ENCODE measurements at regions not wholly inside any gene's neighbourhood (a gene's known extent, or its start where the extent isn't known, plus 50 kb on each side); places are given as distances from the start of the nearest gene placed in this dataset.

DNA sequence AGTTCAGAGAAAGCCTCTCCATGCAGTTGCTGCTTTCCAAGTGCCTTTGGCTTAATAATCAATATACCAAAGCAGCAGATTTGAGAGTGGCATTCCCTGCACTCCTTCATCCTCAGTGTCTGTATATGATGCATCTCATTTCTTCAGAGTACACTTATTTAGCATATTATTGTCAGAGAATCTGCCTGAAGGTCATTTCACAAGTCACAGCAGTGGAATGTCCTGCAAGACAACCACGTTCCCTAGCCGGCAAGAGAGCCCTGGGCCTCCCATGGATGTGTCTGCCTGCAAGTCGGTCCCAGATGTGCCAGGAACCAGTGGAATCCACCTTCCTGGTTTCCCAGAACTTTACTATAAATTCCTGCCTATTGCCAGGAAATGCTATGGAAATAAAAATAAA lies 289.4 kb upstream of the IGFBP3 start:
- TF ChIP-seq EZH2 (IDR thresholded peaks at IDR 0.05; ENCODE audit: low read depth, unreplicated experiment) (no peak), POLR2AphosphoS5 (IDR thresholded peaks at IDR 0.05; ENCODE audit: low read depth) (no peak)
- TF ChIP-seq, protein P1, sequence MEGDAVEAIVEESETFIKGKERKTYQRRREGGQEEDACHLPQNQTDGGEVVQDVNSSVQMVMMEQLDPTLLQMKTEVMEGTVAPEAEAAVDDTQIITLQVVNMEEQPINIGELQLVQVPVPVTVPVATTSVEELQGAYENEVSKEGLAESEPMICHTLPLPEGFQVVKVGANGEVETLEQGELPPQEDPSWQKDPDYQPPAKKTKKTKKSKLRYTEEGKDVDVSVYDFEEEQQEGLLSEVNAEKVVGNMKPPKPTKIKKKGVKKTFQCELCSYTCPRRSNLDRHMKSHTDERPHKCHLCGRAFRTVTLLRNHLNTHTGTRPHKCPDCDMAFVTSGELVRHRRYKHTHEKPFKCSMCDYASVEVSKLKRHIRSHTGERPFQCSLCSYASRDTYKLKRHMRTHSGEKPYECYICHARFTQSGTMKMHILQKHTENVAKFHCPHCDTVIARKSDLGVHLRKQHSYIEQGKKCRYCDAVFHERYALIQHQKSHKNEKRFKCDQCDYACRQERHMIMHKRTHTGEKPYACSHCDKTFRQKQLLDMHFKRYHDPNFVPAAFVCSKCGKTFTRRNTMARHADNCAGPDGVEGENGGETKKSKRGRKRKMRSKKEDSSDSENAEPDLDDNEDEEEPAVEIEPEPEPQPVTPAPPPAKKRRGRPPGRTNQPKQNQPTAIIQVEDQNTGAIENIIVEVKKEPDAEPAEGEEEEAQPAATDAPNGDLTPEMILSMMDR (conservative IDR thresholded peaks at IDR 0.05; ENCODE audit: low read depth in 2 of 2) = no peak
